SK-N-SH (cell line): ENCODE measurements at regions not wholly inside any gene's neighbourhood (a gene's known extent, or its start where the extent isn't known, plus 50 kb on each side); places are given as distances from the start of the nearest gene placed in this dataset.

ENCODE experiments used
- CTCF ChIP-seq: fragments of 200-600 bp; sonication (generic); IDR thresholded peaks from 2 replicates; pipeline ENCODE4 v1.6.1; 2017; ENCODE audit warnings: antibody characterized with exemption, mild to moderate bottlenecking, moderate library complexity
- FOSL2 ChIP-seq: IDR thresholded peaks from 2 replicates; pipeline ENCODE4 v1.4.0; 2012; ENCODE audit warnings: low read depth, mild to moderate bottlenecking, moderate library complexity, borderline replicate concordance
- MXI1 ChIP-seq: IDR thresholded peaks from 2 replicates; pipeline ENCODE4 v1.6.1; 2012; ENCODE audit warnings: mild to moderate bottlenecking, low read depth, low read length, improper control_type of control experiment
- SIN3A ChIP-seq: IDR thresholded peaks from 2 replicates; pipeline ENCODE4 v1.6.1; 2012; ENCODE audit warnings: low read depth, mild to moderate bottlenecking, low read length, moderate library complexity, borderline replicate concordance
- YY1 ChIP-seq: IDR thresholded peaks from 2 replicates; pipeline ENCODE4 v1.4.0; 2012; ENCODE audit warnings: low read depth, mild to moderate bottlenecking

GRCh38 chr21:16318651-16319300 lies 589.0 kb downstream of the USP25 start:
- TF ChIP-seq MXI1 (no peak), CTCF (no peak), FOSL2 (no peak), SIN3A (no peak), YY1 (no peak)
